Endothelial cell of umbilical vein (primary cell): ENCODE measurements at regions not wholly inside any gene's neighbourhood (a gene's known extent, or its start where the extent isn't known, plus 50 kb on each side); places are given as distances from the start of the nearest gene placed in this dataset.

Source experiments
- BruUV-seq: library from RNA; stranded (reverse); fragments of 400-500 nt; replicated peaks from 2 replicates; lab custom pipeline; 2021; lab: Mats Ljungman, UMichigan
- CTCF ChIA-PET: fragments of 300-600, 350-600 bp; sonication (Branson Sonifier 250); formaldehyde crosslinking; loops from one replicate; lab custom pipeline; 2021; ENCODE audit warnings: antibody characterized with exemption, inconsistent platforms; lab: Charles Lee
- POLR2A ChIA-PET: fragments of 300-600, 350-600 bp; sonication (Branson Sonifier 250); formaldehyde crosslinking; loops from one replicate; lab custom pipeline; 2021; ENCODE audit warnings: antibody characterized with exemption, inconsistent platforms; lab: Charles Lee
- DNase-seq: peaks from one replicate; pipeline ENCODE4 v3.0.0-alpha.2; 2011; ENCODE audit warnings: low read depth, low spot score
- FAIRE-seq: peaks from 2 replicates; lab custom pipeline; 2011; peaks lifted over from hg19 to GRCh38; lab: Jason Lieb, UNC
- H2AFZ ChIP-seq: 2 replicates; pipeline ENCODE4 v1.6.0; 2012; ENCODE audit warnings: low read depth, low read length, control low read depth, inconsistent platforms
- H3K27ac ChIP-seq: 2 replicates; pipeline ENCODE4 v1.5.1; 2011; ENCODE audit warnings: low read depth, mild to moderate bottlenecking, control low read depth, low read length, moderate library complexity; ENCODE audit not compliant: insufficient read depth
- H3K27me3 ChIP-seq, 2 experiments: 2 replicates each; pipeline versions ENCODE4 v1.6.0 to v1.6.1; 2011; ENCODE audit warnings: low read length in 2 of 2, mixed read lengths in 1 of 2; ENCODE audit not compliant: control insufficient read depth in 2 of 2, insufficient read depth in 2 of 2
- H3K36me3 ChIP-seq, 2 experiments: 2 replicates in 1 of 2; 3 replicates in 1 of 2; pipeline ENCODE4 v1.5.1; 2011; ENCODE audit warnings: low read length in 2 of 2, mild to moderate bottlenecking in 1 of 2, moderate library complexity in 1 of 2; ENCODE audit not compliant: control insufficient read depth in 2 of 2, insufficient read depth in 2 of 2; ENCODE audit errors: extremely low read depth in 1 of 2
- H3K4me1 ChIP-seq: 3 replicates; pipeline ENCODE4 v1.5.1; 2011; ENCODE audit warnings: mild to moderate bottlenecking, low read length; ENCODE audit not compliant: control insufficient read depth, insufficient read depth; ENCODE audit errors: extremely low read depth
- H3K4me2 ChIP-seq: 2 replicates; pipeline ENCODE4 v1.6.1; 2011; ENCODE audit warnings: low read length, control low read depth, mixed read lengths; ENCODE audit not compliant: insufficient read depth
- H3K4me3 ChIP-seq, 3 experiments: fragments of 200-600 bp in 1 of 3; sonication (generic), shearing (Covaris generic) in 1 of 3; replicated peaks in 1 of 3; 2 replicates each; pipeline ENCODE4 v1.5.1; 2011 to 2016; ENCODE audit warnings: control low read depth in 3 of 3, low read length in 3 of 3, mild to moderate bottlenecking in 2 of 3, inconsistent platforms in 1 of 3, low read depth in 1 of 3, moderate library complexity in 1 of 3; ENCODE audit not compliant: insufficient read depth in 1 of 3
- H3K79me2 ChIP-seq: 2 replicates; pipeline ENCODE4 v1.6.0; 2012; ENCODE audit warnings: low read length, inconsistent platforms; ENCODE audit not compliant: control insufficient read depth, insufficient read depth
- H3K9ac ChIP-seq: replicated peaks from 2 replicates; pipeline ENCODE3; 2011; ENCODE audit warnings: low read length, control low read depth; ENCODE audit not compliant: insufficient read depth; ENCODE audit errors: extremely low read depth
- H3K9me1 ChIP-seq: replicated peaks from 3 replicates; pipeline ENCODE4 v1.6.0; 2011; ENCODE audit warnings: mild to moderate bottlenecking, low read length; ENCODE audit not compliant: control insufficient read depth, insufficient read depth; ENCODE audit errors: extremely low read depth
- H3K9me3 ChIP-seq: replicated peaks from 2 replicates; pipeline ENCODE4 v1.5.1; 2012; ENCODE audit warnings: low read length, inconsistent platforms; ENCODE audit not compliant: control insufficient read depth, insufficient read depth
- H4K20me1 ChIP-seq: replicated peaks from 2 replicates; pipeline ENCODE3; 2011; ENCODE audit warnings: mild to moderate bottlenecking, low read length; ENCODE audit not compliant: control insufficient read depth, insufficient read depth; ENCODE audit errors: extremely low read depth
- EZH2 ChIP-seq: IDR thresholded peaks from 2 replicates; pipeline ENCODE4 v1.6.1; 2012; ENCODE audit warnings: borderline replicate concordance, low read depth, mild to moderate bottlenecking, moderate library complexity, low read length, inconsistent platforms; ENCODE audit not compliant: severe bottlenecking
- FOS ChIP-seq: IDR thresholded peaks from 2 replicates; pipeline ENCODE4 v1.6.1; 2011; ENCODE audit warnings: mild to moderate bottlenecking, low read length, moderate library complexity, borderline replicate concordance; ENCODE audit not compliant: insufficient read depth
- GATA2 ChIP-seq: IDR thresholded peaks from 2 replicates; pipeline ENCODE4 v1.7.0; 2011; ENCODE audit warnings: low read depth, mild to moderate bottlenecking, moderate library complexity, mixed read lengths, low read length; ENCODE audit not compliant: insufficient read length, insufficient read depth
- JUN ChIP-seq: IDR thresholded peaks from 2 replicates; pipeline ENCODE4 v1.6.1; 2011; ENCODE audit warnings: borderline replicate concordance, low read depth; ENCODE audit not compliant: insufficient read length, insufficient read depth
- MYC ChIP-seq: IDR thresholded peaks from one replicate; pipeline ENCODE4 v1.6.1; 2011; ENCODE audit warnings: mild to moderate bottlenecking, low read depth, low read length
- POLR2A ChIP-seq: IDR thresholded peaks from 2 replicates; pipeline ENCODE4 v1.6.1; 2012; ENCODE audit warnings: low read depth, mild to moderate bottlenecking, control low read depth, low read length
- POLR2AphosphoS5 ChIP-seq: IDR thresholded peaks from 2 replicates; pipeline ENCODE4 v1.6.1; 2012; ENCODE audit warnings: low read depth, mild to moderate bottlenecking, control low read depth, low read length, moderate library complexity; ENCODE audit not compliant: insufficient read depth
- dilution Hi-C: fragments of 300-500 bp; cut with MboI; formaldehyde crosslinking; loops from one replicate; pipeline ENCODE4 v1.15.0; 2019; ENCODE audit warnings: low sequenced_read_pairs; ENCODE audit not compliant: extremely low pct_ligation_motif_present
- intact Hi-C: fragments of 100-400 bp; cut with micrococcal nuclease; formaldehyde crosslinking; loops from one replicate; pipeline ENCODE4 v1.10.0; 2022
- TF ChIP-seq, protein P1 (sequence below): IDR thresholded peaks from 2 replicates; pipeline ENCODE4 v1.6.1; 2011; ENCODE audit not compliant: insufficient read depth, insufficient read length
- TF ChIP-seq, protein P2 (sequence below), 2 donors: IDR thresholded peaks; 1 replicate in 1 of 2; 2 replicates in 1 of 2; pipeline ENCODE4 v1.5.1; 2011; ENCODE audit warnings: low read length in 2 of 2, mild to moderate bottlenecking in 2 of 2, moderate library complexity in 2 of 2, control low read depth in 1 of 2, inconsistent platforms in 1 of 2, low read depth in 1 of 2; ENCODE audit not compliant: insufficient read depth in 1 of 2; ENCODE audit errors: extremely low read depth in 1 of 2

DNA sequence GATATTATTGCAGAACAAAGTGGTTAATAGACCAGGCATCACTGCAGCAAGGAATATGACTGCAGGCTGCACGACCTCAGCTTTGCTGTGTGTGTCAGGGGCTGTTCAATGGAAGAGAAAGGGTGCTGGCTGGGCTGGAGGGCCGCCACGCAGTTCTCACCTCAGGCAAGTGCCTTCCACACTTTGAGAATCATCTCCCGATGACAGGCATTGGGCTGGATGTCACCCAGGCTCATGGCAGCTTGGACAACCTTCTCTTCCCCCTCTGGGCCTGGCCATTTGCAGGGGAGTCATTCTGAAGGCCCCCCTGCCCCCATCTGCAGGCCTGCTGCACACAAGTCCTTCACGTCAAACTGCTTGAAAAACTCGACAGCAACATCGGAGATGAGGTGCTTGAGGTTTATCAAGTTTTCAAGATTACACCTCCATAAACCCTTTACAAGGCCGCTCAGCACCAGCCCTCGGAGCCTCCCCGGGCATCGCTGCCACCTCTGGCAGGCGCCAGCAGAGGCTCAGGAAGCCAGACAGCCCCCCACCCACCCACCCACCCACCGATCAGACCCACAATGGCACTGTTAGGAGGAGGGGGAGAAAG lies 165.9 kb upstream of the GSC start:
- no peaks in the 10 kb centered on the region for H3K36me3 ChIP-seq
- ChIA-PET POLR2A (no interaction called here), CTCF (no interaction called here)
- no peaks in the 10 kb centered on the region for H3K27me3 ChIP-seq
- no TSS peak for BruUV-seq
- TF ChIP-seq EZH2 (no peak), POLR2A (no peak), MYC (no peak), JUN (no peak), GATA2 (no peak), POLR2AphosphoS5 (no peak), FOS (no peak)
- TF ChIP-seq, protein P1, sequence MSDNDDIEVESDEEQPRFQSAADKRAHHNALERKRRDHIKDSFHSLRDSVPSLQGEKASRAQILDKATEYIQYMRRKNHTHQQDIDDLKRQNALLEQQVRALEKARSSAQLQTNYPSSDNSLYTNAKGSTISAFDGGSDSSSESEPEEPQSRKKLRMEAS = no peak
- TF ChIP-seq, protein P2, sequence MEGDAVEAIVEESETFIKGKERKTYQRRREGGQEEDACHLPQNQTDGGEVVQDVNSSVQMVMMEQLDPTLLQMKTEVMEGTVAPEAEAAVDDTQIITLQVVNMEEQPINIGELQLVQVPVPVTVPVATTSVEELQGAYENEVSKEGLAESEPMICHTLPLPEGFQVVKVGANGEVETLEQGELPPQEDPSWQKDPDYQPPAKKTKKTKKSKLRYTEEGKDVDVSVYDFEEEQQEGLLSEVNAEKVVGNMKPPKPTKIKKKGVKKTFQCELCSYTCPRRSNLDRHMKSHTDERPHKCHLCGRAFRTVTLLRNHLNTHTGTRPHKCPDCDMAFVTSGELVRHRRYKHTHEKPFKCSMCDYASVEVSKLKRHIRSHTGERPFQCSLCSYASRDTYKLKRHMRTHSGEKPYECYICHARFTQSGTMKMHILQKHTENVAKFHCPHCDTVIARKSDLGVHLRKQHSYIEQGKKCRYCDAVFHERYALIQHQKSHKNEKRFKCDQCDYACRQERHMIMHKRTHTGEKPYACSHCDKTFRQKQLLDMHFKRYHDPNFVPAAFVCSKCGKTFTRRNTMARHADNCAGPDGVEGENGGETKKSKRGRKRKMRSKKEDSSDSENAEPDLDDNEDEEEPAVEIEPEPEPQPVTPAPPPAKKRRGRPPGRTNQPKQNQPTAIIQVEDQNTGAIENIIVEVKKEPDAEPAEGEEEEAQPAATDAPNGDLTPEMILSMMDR (IDR thresholded peaks at IDR 0.05; ENCODE audit: extremely low read depth in 1 of 2, insufficient read depth in 1 of 2, low read depth in 1 of 2, low read length in 2 of 2) = no peak
- no peaks in the 10 kb centered on the region for H3K9me3 ChIP-seq
- no peak overlapping the region for H3K4me3 ChIP-seq
- no peak overlapping the region for H3K9ac ChIP-seq
- DNase-seq = no peak
- intact Hi-C loops (no loop called here), dilution Hi-C loops (no loop called here)
- no peak overlapping the region for H2AFZ ChIP-seq
- H3K4me1 ChIP-seq = no peaks in the 10 kb centered on the region
- H3K9me1 ChIP-seq = no peaks in the 10 kb centered on the region
- no peak overlapping the region for H3K4me2 ChIP-seq
- FAIRE-seq = no peak
- no peaks in the 10 kb centered on the region for H3K79me2 ChIP-seq
- H4K20me1 ChIP-seq = no peaks in the 10 kb centered on the region
- no peak overlapping the region for H3K27ac ChIP-seq
